GM19193 (cell line): ENCODE measurements at regions not wholly inside any gene's neighbourhood (a gene's known extent, or its start where the extent isn't known, plus 50 kb on each side); places are given as distances from the start of the nearest gene placed in this dataset.

Experiments
- POLR2A ChIP-seq: IDR thresholded peaks from 4 replicates; pipeline ENCODE4 v1.6.1; 2011; ENCODE audit not compliant: insufficient read depth, insufficient read length; ENCODE audit errors: extremely low read depth

- TF ChIP-seq POLR2A, result no peak
Observed at GRCh38 chr3:117874904-117875874, 1159.5 kb downstream of the IGSF11 start.

- TF ChIP-seq POLR2A, result no peak
Observed at GRCh38 chr3:117875887-117876286, 1158.8 kb downstream of the IGSF11 start.

GRCh38 chr3:117880638-117881037 is 1154.0 kb downstream of the IGSF11 start:
- TF ChIP-seq POLR2A, result no peak

- no peak for TF ChIP-seq POLR2A
Observed at GRCh38 chr3:117881210-117881609, 1153.4 kb downstream of the IGSF11 start.

- no peak for TF ChIP-seq POLR2A
Observed at GRCh38 chr3:117885011-117885441, 1149.6 kb downstream of the IGSF11 start.

- no peak for TF ChIP-seq POLR2A
Observed at GRCh38 chr3:117886147-117886546, 1148.5 kb downstream of the IGSF11 start.

GRCh38 chr3:117887031-117887430 is 1147.6 kb downstream of the IGSF11 start:
- no peak for TF ChIP-seq POLR2A

GRCh38 chr3:117887901-117888300 is 1146.7 kb downstream of the IGSF11 start:
- no peak for TF ChIP-seq POLR2A

- TF ChIP-seq POLR2A, result no peak
Observed at GRCh38 chr3:117892431-117892841, 1142.2 kb downstream of the IGSF11 start.

- no peak for TF ChIP-seq POLR2A
Observed at GRCh38 chr3:117893001-117893400, 1141.6 kb downstream of the IGSF11 start.

GRCh38 chr3:117893638-117894037 is 1141.0 kb downstream of the IGSF11 start:
- no peak for TF ChIP-seq POLR2A

- no peak for TF ChIP-seq POLR2A
Observed at GRCh38 chr3:117898722-117899522, 1135.7 kb downstream of the IGSF11 start.

- TF ChIP-seq POLR2A, result no peak
Observed at GRCh38 chr3:117903226-117903625, 1131.4 kb downstream of the IGSF11 start.

GRCh38 chr3:117910820-117911521 is 1123.7 kb downstream of the IGSF11 start:
- TF ChIP-seq POLR2A, result no peak

GRCh38 chr3:117912352-117912751 is 1122.3 kb downstream of the IGSF11 start:
- TF ChIP-seq POLR2A, result no peak
